Caco-2 (cell line): ENCODE measurements at regions not wholly inside any gene's neighbourhood (a gene's known extent, or its start where the extent isn't known, plus 50 kb on each side); places are given as distances from the start of the nearest gene placed in this dataset.

Experiments
- BruUV-seq: library from RNA; stranded (reverse); fragments of 400-500 nt; replicated peaks from 2 replicates; lab custom pipeline; 2021; lab: Mats Ljungman, UMichigan
- CTCF ChIA-PET: fragments of 300-600 bp; sonication (Branson Sonifier 250); formaldehyde crosslinking; loops from one replicate; lab custom pipeline; 2022; ENCODE audit warnings: antibody characterized with exemption; lab: Charles Lee
- POLR2A ChIA-PET: fragments of 300-600 bp; sonication (Branson Sonifier 250); formaldehyde crosslinking; loops from one replicate; lab custom pipeline; 2022; ENCODE audit warnings: antibody characterized with exemption; lab: Charles Lee
- DNase-seq, 2 experiments: peaks; one replicate each; pipeline versions ENCODE4 v3.0.0 to v3.0.0-alpha.2; 2020 to 2022
- H3K27me3 ChIP-seq: replicated peaks from 2 replicates; pipeline ENCODE4 v1.6.0; 2011; ENCODE audit warnings: low read length; ENCODE audit not compliant: control insufficient read depth, insufficient read depth
- H3K36me3 ChIP-seq: 2 replicates; pipeline ENCODE4 v1.5.1; 2011; ENCODE audit warnings: low read length; ENCODE audit not compliant: control insufficient read depth, insufficient read depth
- H3K4me1 ChIP-seq: fragments of 250-450 bp; sonication (Bioruptor Pico); 2 replicates; pipeline ENCODE4 v1.5.1; 2020; ENCODE audit warnings: mild to moderate bottlenecking
- H3K4me3 ChIP-seq: 2 replicates; pipeline ENCODE4 v1.5.1; 2011; ENCODE audit warnings: low read depth, mild to moderate bottlenecking, control low read depth, low read length
- H3K9me3 ChIP-seq: fragments of 250-450 bp; sonication (Bioruptor Pico); 2 replicates; pipeline ENCODE4 v1.5.1; 2020; ENCODE audit warnings: mild to moderate bottlenecking, moderate library complexity
- H3K27ac Mint-ChIP-seq: one replicate; pipeline ENCODE4 v1.8.0; 2022; ENCODE audit warnings: mixed read lengths; ENCODE audit not compliant: unreplicated experiment
- H3K27me3 Mint-ChIP-seq: one replicate; pipeline ENCODE4 v1.8.0; 2022; ENCODE audit warnings: mixed read lengths; ENCODE audit not compliant: insufficient read depth, unreplicated experiment
- H3K36me3 Mint-ChIP-seq: one replicate; pipeline ENCODE4 v1.8.0; 2022; ENCODE audit warnings: mild to moderate bottlenecking, mixed read lengths; ENCODE audit not compliant: insufficient read depth, unreplicated experiment
- H3K4me1 Mint-ChIP-seq: one replicate; pipeline ENCODE4 v1.8.0; 2022; ENCODE audit warnings: low read depth, mixed read lengths; ENCODE audit not compliant: unreplicated experiment
- H3K4me3 Mint-ChIP-seq: one replicate; pipeline ENCODE4 v1.8.0; 2022; ENCODE audit warnings: mild to moderate bottlenecking, moderate library complexity, mixed read lengths; ENCODE audit not compliant: unreplicated experiment
- H3K9me3 Mint-ChIP-seq: one replicate; pipeline ENCODE4 v1.8.0; 2022; ENCODE audit warnings: mixed read lengths; ENCODE audit not compliant: unreplicated experiment
- CTCF ChIP-seq, 2 experiments: fragments of 200-600 bp in 1 of 2; IDR thresholded peaks; 1 replicate in 1 of 2; 2 replicates in 1 of 2; pipeline versions ENCODE4 v1.5.1 to v1.8.0; 2011 to 2022; ENCODE audit warnings: antibody characterized with exemption in 1 of 2, control low read depth in 1 of 2, inconsistent platforms in 1 of 2, low read depth in 1 of 2, low read length in 1 of 2, mild to moderate bottlenecking in 1 of 2, moderate library complexity in 1 of 2; ENCODE audit not compliant: insufficient read depth in 1 of 2, severe bottlenecking in 1 of 2, unreplicated experiment in 1 of 2
- intact Hi-C: fragments of 100-400 bp; cut with micrococcal nuclease; formaldehyde crosslinking; loops from one replicate; pipeline ENCODE4 v1.10.0; 2022; ENCODE audit not compliant: unreplicated experiment

- CTCF ChIA-PET, result no interaction called here
- intact Hi-C loops, result no loop called here
- BruUV-seq, result no TSS peak
- no peak overlapping the region for H3K27ac Mint-ChIP-seq
- no peaks in the 10 kb centered on the region for H3K4me1 Mint-ChIP-seq
- Histone ChIP-seq H3K36me3 (no peaks in the 10 kb centered on the region), H3K4me3 (no peak overlapping the region), H3K4me1 (no peaks in the 10 kb centered on the region), H3K27me3 (no peaks in the 10 kb centered on the region), H3K9me3 (no peaks in the 10 kb centered on the region)
- no peak for DNase-seq
- H3K9me3 Mint-ChIP-seq, result peaks cover 11% of the 10 kb centered on the region
- no peak overlapping the region for H3K4me3 Mint-ChIP-seq
- no peak for TF ChIP-seq CTCF (IDR thresholded peaks at IDR 0.05; ENCODE audit: insufficient read depth in 1 of 2, low read depth in 1 of 2, low read length in 1 of 2, severe bottlenecking in 1 of 2, unreplicated experiment in 1 of 2)
- peaks cover 6% of the 10 kb centered on the region for H3K36me3 Mint-ChIP-seq
- no peaks in the 10 kb centered on the region for H3K27me3 Mint-ChIP-seq
- POLR2A ChIA-PET, result no interaction called here
Measured at GRCh38 chrX:115437841-115438595, 123.0 kb upstream of the PLS3 start.

- Histone ChIP-seq H3K4me1 (no peaks in the 10 kb centered on the region), H3K4me3 (no peak overlapping the region), H3K36me3 (no peaks in the 10 kb centered on the region), H3K9me3 (no peaks in the 10 kb centered on the region), H3K27me3 (no peaks in the 10 kb centered on the region)
- TF ChIP-seq CTCF (IDR thresholded peaks at IDR 0.05; ENCODE audit: insufficient read depth in 1 of 2, low read depth in 1 of 2, low read length in 1 of 2, severe bottlenecking in 1 of 2, unreplicated experiment in 1 of 2), result no peak
- POLR2A ChIA-PET, result no interaction called here
- intact Hi-C loops, result no loop called here
- DNase-seq, result no peak
- no peaks in the 10 kb centered on the region for H3K27me3 Mint-ChIP-seq
- no peaks in the 10 kb centered on the region for H3K36me3 Mint-ChIP-seq
- CTCF ChIA-PET, result no interaction called here
- BruUV-seq, result no TSS peak
- no peaks in the 10 kb centered on the region for H3K4me1 Mint-ChIP-seq
- H3K4me3 Mint-ChIP-seq, result no peak overlapping the region
- H3K27ac Mint-ChIP-seq, result no peak overlapping the region
- no peaks in the 10 kb centered on the region for H3K9me3 Mint-ChIP-seq
Measured at GRCh38 chrX:115448146-115448545, 112.8 kb upstream of the PLS3 start.

DNA sequence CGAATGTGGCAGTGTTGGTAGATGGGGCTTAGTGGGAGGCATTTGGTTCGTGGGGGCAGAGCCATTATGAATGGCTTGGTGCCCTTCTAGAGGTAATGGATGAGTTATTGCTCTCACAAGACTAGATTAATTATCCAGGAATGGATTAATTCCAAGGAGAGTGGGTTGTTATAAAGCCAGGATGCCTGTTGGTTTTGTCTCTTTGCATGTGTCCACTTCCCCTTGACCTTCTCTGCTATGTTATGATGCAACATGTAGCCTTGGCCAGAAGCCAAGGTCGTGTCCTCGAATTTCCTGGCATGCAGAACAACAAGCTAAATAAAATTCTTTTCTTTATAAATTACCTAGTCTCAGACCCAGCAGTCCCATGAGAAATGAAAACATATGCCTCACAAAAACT, 111.2 kb upstream of the PLS3 start:
- no TSS peak for BruUV-seq
- Mint-ChIP-seq H3K4me1 (no peaks in the 10 kb centered on the region), H3K4me3 (no peak overlapping the region), H3K27ac (no peak overlapping the region), H3K36me3 (no peaks in the 10 kb centered on the region), H3K9me3 (no peaks in the 10 kb centered on the region), H3K27me3 (no peaks in the 10 kb centered on the region)
- H3K27me3 ChIP-seq, result no peaks in the 10 kb centered on the region
- TF ChIP-seq CTCF (IDR thresholded peaks at IDR 0.05; ENCODE audit: insufficient read depth in 1 of 2, low read depth in 1 of 2, low read length in 1 of 2, severe bottlenecking in 1 of 2, unreplicated experiment in 1 of 2), result no peak
- CTCF ChIA-PET, result no interaction called here
- POLR2A ChIA-PET, result no interaction called here
- no peaks in the 10 kb centered on the region for H3K36me3 ChIP-seq
- no peak for DNase-seq
- no peaks in the 10 kb centered on the region for H3K4me1 ChIP-seq
- H3K4me3 ChIP-seq, result no peak overlapping the region
- no peaks in the 10 kb centered on the region for H3K9me3 ChIP-seq
- intact Hi-C loops, result no loop called here
